NOMO-1 treated with DMSO at 0.1 percent for 48 hours (cell line): ENCODE measurements at regions not wholly inside any gene's neighbourhood (a gene's known extent, or its start where the extent isn't known, plus 50 kb on each side); places are given as distances from the start of the nearest gene placed in this dataset.
"Not testable (repeated sequence)": the region's sequence is repeated elsewhere in the genome, so short reads cannot be mapped to it uniquely, and the experiment has no call there.

ENCODE experiments used
- DNase-seq: peaks from one replicate; lab custom pipeline; 2025; ENCODE audit not compliant: unreplicated experiment; lab: John Stamatoyannopoulos, UW

DNA sequence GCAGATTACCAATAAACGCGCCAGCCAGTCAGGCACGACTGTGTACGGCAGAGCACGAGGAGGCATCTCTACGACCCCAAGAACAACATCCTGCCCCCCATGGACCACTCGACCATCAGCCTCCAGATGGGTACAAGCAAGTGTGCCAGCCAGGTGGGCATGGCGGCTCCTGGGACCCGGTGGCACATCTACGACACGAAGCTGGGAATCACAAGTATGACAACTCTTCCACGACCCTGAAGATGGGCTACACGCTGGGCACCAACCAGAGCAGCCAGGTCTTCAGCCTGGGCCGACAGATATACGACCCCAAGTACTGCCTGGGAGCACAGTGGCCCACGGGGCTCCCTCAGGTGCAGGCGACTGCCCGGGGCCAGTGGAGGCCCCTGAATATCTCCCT lies 217.6 kb downstream of the POTED start:
- DNase-seq = no peak

- not testable (repeated sequence) for DNase-seq
These were observed 216.9 kb downstream of the POTED start for GRCh38 chr21:13826511-13826910.

- not testable (repeated sequence) for DNase-seq
These were observed 215.7 kb downstream of the POTED start for GRCh38 chr21:13825218-13825778.

GRCh38 chr21:13820286-13820685 lies 210.7 kb downstream of the POTED start:
- not testable (repeated sequence) for DNase-seq

- DNase-seq = not testable (repeated sequence)
These were observed 202.6 kb downstream of the POTED start for GRCh38 chr21:13812191-13812590.

DNA sequence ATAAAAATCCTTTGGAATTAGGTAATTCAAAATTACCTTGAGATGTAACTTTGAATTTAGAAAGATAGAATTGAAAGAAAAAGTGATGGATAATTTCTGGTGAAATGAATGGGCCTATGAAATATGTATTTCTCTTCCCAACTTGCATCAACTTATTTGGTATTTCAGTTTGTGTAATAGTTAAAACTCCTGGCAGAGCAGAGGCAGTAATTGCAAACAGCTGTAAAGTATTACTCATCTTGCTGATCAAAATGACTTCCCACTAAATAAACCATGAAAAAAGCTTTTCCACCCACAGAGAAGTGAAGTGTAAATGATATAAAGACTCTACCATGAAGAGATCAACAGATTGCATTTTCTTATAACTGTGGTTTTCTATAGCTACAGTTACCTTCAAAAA lies 201.0 kb downstream of the POTED start:
- DNase-seq = not testable (repeated sequence)

DNA sequence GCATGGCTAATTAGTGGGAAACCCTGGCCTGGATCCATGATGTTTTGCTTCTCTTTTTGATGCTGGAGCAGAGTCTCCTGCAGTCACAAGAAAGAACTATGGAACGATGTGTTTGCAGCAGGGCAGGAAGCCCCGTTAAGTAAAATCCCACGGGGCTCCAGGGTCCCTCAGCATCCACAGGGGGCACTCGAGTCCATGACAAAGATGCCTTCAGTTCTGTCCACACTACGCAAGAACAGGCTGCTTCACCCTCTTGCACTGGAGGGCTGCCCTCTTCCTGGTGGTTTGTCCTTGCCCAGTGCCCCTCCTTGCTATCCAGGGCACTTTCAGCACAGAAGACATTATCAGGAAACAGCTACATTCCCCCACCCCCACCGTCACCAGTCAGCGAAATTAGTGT lies 196.9 kb downstream of the POTED start:
- DNase-seq = not testable (repeated sequence)

GRCh38 chr21:13802757-13803156 lies 193.2 kb downstream of the POTED start:
- not testable (repeated sequence) for DNase-seq
